HEK293 (cell line): ENCODE measurements at regions not wholly inside any gene's neighbourhood (a gene's known extent, or its start where the extent isn't known, plus 50 kb on each side); places are given as distances from the start of the nearest gene placed in this dataset.

Experiments used
- BCL11B ChIP-seq: fragments of 450-650 bp; formaldehyde crosslinking; IDR thresholded peaks from 2 replicates; pipeline ENCODE4 v1.5.1; 2016; ENCODE audit warnings: low read depth, missing biosample characterization, missing genetic modification characterization
- MYNN ChIP-seq: fragments of 450-650 bp; formaldehyde crosslinking; IDR thresholded peaks from 2 replicates; pipeline ENCODE4 v1.5.1; 2016; ENCODE audit warnings: missing biosample characterization, missing genetic modification characterization, borderline replicate concordance
- PRDM10 ChIP-seq: fragments of 450-650 bp; formaldehyde crosslinking; IDR thresholded peaks from 2 replicates; pipeline ENCODE4 v1.5.1; 2016; ENCODE audit warnings: missing biosample characterization, missing genetic modification characterization
- ZBTB17 ChIP-seq: fragments of 450-650 bp; formaldehyde crosslinking; IDR thresholded peaks from 2 replicates; pipeline ENCODE4 v1.5.1; 2016; ENCODE audit warnings: missing biosample characterization, missing genetic modification characterization
- ZNF2 ChIP-seq: fragments of 450-650 bp; formaldehyde crosslinking; IDR thresholded peaks from 2 replicates; pipeline ENCODE4 v1.5.1; 2016; ENCODE audit warnings: missing biosample characterization, missing genetic modification characterization
- ZNF510 ChIP-seq: fragments of 450-650 bp; formaldehyde crosslinking; IDR thresholded peaks from 2 replicates; pipeline ENCODE4 v1.5.1; 2018; ENCODE audit warnings: mild to moderate bottlenecking, missing genetic modification characterization, missing biosample characterization; ENCODE audit not compliant: insufficient replicate concordance
- ZNF580 ChIP-seq: fragments of 450-650 bp; formaldehyde crosslinking; IDR thresholded peaks from 2 replicates; pipeline ENCODE4 v1.5.1; 2016; ENCODE audit warnings: missing biosample characterization, missing genetic modification characterization
- TF ChIP-seq, protein P1 (sequence below): fragments of 450-650 bp; formaldehyde crosslinking; IDR thresholded peaks from 2 replicates; pipeline ENCODE4 v1.5.1; 2016; ENCODE audit warnings: missing biosample characterization, missing genetic modification characterization
- TF ChIP-seq, protein P2 (sequence below): fragments of 450-650 bp; formaldehyde crosslinking; IDR thresholded peaks from 2 replicates; pipeline ENCODE4 v1.5.1; 2016; ENCODE audit warnings: missing biosample characterization, missing genetic modification characterization, borderline replicate concordance

DNA sequence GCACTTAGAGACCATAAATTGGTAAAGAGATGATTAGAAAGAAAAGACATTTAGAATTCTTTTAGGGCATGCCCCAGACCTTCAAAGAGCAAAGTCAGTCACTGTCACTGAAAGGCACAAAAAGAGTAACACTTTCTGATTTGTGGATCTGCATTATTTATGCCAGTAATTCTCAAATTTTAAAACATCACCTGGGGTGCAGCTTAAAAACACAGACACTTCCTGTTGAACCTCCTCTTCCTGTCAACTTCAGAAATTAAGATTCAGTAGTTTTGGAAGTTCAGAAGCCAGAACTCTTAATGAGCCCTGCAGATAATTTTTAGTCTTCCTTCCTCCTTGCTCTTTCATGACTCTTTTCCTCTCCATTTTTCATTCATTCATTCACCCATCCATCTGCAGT is 137.5 kb downstream of the NRN1 start:
- TF ChIP-seq BCL11B (no peak), ZNF580 (no peak), ZNF2 (tag by site-specific recombination) (no peak), ZNF510 (tag by site-specific recombination) (no peak), MYNN (tag by site-specific recombination) (no peak), ZBTB17 (tag by site-specific recombination) (no peak), PRDM10 (tag by site-specific recombination) (no peak)
- TF ChIP-seq, protein P1, sequence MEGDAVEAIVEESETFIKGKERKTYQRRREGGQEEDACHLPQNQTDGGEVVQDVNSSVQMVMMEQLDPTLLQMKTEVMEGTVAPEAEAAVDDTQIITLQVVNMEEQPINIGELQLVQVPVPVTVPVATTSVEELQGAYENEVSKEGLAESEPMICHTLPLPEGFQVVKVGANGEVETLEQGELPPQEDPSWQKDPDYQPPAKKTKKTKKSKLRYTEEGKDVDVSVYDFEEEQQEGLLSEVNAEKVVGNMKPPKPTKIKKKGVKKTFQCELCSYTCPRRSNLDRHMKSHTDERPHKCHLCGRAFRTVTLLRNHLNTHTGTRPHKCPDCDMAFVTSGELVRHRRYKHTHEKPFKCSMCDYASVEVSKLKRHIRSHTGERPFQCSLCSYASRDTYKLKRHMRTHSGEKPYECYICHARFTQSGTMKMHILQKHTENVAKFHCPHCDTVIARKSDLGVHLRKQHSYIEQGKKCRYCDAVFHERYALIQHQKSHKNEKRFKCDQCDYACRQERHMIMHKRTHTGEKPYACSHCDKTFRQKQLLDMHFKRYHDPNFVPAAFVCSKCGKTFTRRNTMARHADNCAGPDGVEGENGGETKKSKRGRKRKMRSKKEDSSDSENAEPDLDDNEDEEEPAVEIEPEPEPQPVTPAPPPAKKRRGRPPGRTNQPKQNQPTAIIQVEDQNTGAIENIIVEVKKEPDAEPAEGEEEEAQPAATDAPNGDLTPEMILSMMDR: no peak
- TF ChIP-seq, protein P2, sequence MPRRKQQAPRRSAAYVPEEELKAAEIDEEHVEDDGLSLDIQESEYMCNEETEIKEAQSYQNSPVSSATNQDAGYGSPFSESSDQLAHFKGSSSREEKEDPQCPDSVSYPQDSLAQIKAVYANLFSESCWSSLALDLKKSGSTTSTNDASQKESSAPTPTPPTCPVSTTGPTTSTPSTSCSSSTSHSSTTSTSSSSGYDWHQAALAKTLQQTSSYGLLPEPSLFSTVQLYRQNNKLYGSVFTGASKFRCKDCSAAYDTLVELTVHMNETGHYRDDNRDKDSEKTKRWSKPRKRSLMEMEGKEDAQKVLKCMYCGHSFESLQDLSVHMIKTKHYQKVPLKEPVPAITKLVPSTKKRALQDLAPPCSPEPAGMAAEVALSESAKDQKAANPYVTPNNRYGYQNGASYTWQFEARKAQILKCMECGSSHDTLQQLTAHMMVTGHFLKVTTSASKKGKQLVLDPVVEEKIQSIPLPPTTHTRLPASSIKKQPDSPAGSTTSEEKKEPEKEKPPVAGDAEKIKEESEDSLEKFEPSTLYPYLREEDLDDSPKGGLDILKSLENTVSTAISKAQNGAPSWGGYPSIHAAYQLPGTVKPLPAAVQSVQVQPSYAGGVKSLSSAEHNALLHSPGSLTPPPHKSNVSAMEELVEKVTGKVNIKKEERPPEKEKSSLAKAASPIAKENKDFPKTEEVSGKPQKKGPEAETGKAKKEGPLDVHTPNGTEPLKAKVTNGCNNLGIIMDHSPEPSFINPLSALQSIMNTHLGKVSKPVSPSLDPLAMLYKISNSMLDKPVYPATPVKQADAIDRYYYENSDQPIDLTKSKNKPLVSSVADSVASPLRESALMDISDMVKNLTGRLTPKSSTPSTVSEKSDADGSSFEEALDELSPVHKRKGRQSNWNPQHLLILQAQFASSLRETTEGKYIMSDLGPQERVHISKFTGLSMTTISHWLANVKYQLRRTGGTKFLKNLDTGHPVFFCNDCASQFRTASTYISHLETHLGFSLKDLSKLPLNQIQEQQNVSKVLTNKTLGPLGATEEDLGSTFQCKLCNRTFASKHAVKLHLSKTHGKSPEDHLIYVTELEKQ (tag by site-specific recombination): no peak
